ENCODE measurements at regions not wholly inside any gene's neighbourhood (a gene's known extent, or its start where the extent isn't known, plus 50 kb on each side); places are given as distances from the start of the nearest gene placed in this dataset.

DNA sequence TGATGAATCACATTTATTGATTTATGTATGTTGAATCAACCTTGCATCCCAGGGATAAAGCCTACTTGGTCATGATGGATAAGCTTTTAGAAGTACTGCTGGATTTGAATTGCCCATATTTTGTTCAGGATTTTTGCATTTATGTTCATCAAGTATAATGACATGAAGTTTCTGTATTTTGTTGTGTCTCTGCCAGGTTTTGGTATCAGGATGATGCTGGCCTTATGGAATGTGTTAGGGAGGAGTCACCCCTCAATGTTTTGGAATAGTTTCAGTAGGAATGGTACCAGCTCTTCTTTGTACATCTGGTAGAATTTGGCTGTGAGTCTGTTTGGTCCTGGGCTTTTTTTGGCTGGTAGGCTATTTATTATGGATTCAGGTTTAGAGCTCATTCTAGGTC, 1643.1 kb upstream of the B3GALT2 start:
- no peak overlapping the region for H3K4me3 ChIP-seq (ENCODE audit: low read depth, low read length)
- TF ChIP-seq, protein P1, sequence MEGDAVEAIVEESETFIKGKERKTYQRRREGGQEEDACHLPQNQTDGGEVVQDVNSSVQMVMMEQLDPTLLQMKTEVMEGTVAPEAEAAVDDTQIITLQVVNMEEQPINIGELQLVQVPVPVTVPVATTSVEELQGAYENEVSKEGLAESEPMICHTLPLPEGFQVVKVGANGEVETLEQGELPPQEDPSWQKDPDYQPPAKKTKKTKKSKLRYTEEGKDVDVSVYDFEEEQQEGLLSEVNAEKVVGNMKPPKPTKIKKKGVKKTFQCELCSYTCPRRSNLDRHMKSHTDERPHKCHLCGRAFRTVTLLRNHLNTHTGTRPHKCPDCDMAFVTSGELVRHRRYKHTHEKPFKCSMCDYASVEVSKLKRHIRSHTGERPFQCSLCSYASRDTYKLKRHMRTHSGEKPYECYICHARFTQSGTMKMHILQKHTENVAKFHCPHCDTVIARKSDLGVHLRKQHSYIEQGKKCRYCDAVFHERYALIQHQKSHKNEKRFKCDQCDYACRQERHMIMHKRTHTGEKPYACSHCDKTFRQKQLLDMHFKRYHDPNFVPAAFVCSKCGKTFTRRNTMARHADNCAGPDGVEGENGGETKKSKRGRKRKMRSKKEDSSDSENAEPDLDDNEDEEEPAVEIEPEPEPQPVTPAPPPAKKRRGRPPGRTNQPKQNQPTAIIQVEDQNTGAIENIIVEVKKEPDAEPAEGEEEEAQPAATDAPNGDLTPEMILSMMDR (IDR thresholded peaks at IDR 0.05; ENCODE audit: insufficient read depth, low read depth, low read length, missing control alignments), result no peak
- no peak for DNase-seq (ENCODE audit: low read depth)

DNA sequence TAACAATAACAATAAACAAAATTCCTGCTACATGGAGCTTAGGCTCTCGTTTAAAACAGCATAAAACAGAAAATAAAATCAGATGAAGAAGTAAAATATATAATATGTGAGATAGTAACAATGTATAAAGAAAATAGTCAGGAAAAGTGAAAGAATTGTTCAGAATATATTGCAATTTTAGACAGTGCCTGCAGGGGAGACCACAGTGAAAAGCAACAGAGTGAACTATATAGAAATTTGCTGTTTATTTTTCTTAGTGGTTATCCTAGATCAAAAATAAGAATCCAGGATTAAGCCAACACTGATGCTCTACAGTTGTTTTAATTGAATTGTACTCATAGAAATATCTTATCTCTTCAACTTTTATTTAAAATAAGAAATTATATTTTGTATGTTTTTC, 1639.0 kb upstream of the B3GALT2 start:
- no peak overlapping the region for H3K4me3 ChIP-seq (ENCODE audit: low read depth, low read length)
- TF ChIP-seq, protein P1 (IDR thresholded peaks at IDR 0.05; ENCODE audit: insufficient read depth, low read depth, low read length, missing control alignments), result no peak
- no peak for DNase-seq (ENCODE audit: low read depth)

DNA sequence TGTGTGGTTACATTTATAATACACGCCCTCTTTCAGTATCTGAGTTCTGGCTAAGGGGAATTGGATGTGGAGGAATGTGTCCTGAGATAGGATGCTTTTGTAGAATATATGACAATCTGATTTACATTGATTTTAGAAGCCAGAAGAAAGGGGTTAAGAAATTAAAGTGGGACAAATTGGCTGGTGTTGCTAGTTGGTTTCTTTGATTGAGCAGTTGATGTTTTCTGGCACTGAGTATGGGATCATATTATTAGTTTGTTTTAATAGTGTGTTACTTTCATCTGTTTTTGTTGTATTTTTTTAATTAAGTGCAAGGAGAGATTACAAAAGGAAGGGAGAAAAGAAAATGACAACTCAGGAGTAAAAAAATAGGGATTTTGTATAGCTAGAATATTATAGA, 1634.7 kb upstream of the B3GALT2 start:
- TF ChIP-seq, protein P1 (IDR thresholded peaks at IDR 0.05; ENCODE audit: insufficient read depth, low read depth, low read length, missing control alignments), result no peak
- DNase-seq (ENCODE audit: low read depth), result no peak
- no peak overlapping the region for H3K4me3 ChIP-seq (ENCODE audit: low read depth, low read length)

DNA sequence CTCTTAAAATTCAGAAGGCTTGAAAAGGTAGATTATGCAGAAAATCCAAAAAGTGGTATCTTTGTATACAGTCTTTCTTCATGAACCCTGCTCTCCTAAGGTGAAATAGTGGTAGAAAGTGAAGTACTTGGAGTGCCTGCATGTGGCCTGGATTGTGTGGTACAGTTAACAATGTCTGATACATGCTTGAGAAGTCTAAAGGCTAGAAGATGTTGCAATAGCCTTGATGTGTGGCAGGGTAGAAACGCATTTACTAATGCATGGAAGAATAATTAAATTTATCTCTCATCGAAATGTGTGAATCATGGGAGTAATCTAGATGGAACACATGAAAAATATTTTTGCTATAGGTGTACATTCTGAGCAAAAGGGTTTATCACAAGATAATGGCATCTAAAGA, 1632.3 kb upstream of the B3GALT2 start:
- H3K4me3 ChIP-seq (ENCODE audit: low read depth, low read length), result no peak overlapping the region
- TF ChIP-seq, protein P1 (IDR thresholded peaks at IDR 0.05; ENCODE audit: insufficient read depth, low read depth, low read length, missing control alignments), result no peak
- no peak for DNase-seq (ENCODE audit: low read depth)

DNA sequence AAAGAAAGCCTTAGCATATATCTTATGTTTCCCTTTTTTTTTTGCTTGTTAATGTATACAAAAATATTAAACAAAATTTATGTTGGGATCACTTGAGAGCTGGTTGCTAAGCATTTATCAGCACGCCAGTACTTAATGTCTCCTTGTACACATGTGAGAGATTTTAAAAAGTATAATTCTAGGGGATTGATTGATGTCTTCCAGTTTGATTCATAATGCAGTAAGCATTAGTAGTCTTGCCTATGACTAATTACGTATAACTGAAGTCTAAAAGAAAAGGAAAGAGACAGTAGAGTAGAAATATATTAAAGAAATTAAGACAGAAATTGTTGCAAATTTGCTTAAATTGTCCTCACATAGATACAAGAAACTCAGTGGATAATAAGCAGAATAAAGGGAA, 1630.4 kb upstream of the B3GALT2 start:
- H3K4me3 ChIP-seq (ENCODE audit: low read depth, low read length), result no peak overlapping the region
- TF ChIP-seq, protein P1 (IDR thresholded peaks at IDR 0.05; ENCODE audit: insufficient read depth, low read depth, low read length, missing control alignments), result no peak
- DNase-seq (ENCODE audit: low read depth), result no peak

DNA sequence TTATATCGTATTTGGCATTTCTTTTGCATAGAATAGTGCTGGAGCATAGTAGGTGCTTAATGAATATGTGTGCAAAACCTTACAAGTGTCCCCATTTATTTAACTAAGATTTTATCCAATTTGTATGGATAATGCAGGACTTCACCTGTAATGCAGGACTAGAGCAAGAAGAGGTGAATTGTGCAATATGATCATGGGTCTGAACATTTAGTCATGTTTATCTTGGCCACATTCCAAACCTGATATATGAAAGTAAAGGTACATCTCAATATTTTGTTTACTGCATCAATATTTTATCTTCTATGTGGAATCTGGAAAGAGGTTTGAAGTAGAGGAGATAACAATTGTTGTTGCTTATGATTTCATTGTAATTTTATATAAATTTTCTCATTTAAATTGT, 1626.7 kb upstream of the B3GALT2 start:
- no peak for DNase-seq (ENCODE audit: low read depth)
- no peak overlapping the region for H3K4me3 ChIP-seq (ENCODE audit: low read depth, low read length)

DNA sequence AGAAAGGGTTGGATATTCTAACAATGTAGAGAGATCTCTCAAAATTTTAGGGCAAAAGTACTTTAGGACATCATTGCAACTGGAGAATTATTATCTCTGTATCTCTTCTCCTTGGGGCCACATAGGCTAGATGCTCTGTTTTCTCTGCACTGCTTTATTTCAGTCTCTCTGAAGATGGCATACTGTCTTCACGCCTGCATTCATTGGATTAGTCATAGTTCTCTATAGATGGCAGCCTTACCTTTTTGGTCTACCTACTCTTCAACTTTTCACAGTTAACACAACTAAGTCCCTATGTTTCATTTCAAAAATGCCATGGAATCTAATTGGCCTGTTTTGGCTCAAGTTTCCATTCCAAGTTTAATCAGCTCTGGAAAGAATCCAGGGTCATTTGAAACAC, 1623.3 kb upstream of the B3GALT2 start:
- TF ChIP-seq, protein P1 (IDR thresholded peaks at IDR 0.05; ENCODE audit: insufficient read depth, low read depth, low read length, missing control alignments), result no peak

More for the DNA sequence above, 1626.7 kb upstream of the B3GALT2 start:
- TF ChIP-seq, protein P1 (IDR thresholded peaks at IDR 0.05; ENCODE audit: insufficient read depth, low read depth, low read length, missing control alignments), result no peak

More for the DNA sequence above, 1623.3 kb upstream of the B3GALT2 start:
- H3K4me3 ChIP-seq (ENCODE audit: low read depth, low read length), result no peak overlapping the region
- DNase-seq (ENCODE audit: low read depth), result no peak
